SU-DHL-6 (cell line): ENCODE measurements at regions not wholly inside any gene's neighbourhood (a gene's known extent, or its start where the extent isn't known, plus 50 kb on each side); places are given as distances from the start of the nearest gene placed in this dataset.
"Not testable (repeated sequence)": the region's sequence is repeated elsewhere in the genome, so short reads cannot be mapped to it uniquely, and the experiment has no call there.

Experiments used
- H2AFZ ChIP-seq: fragments of 200-600 bp; sonication (generic); 2 replicates; pipeline ENCODE4 v1.6.1; 2014; ENCODE audit warnings: low read depth, mild to moderate bottlenecking, moderate library complexity, mixed read lengths, antibody characterized with exemption, low read length; ENCODE audit not compliant: severe bottlenecking
- H3F3A ChIP-seq: fragments of 200-600 bp; shearing (Covaris generic); 2 replicates; pipeline ENCODE4 v1.6.0; 2016; ENCODE audit warnings: antibody characterized with exemption, mild to moderate bottlenecking; ENCODE audit not compliant: insufficient read depth
- H3K27ac ChIP-seq: fragments of 200-600 bp; sonication (generic); 2 replicates; pipeline ENCODE4 v1.5.1; 2016; ENCODE audit warnings: low read depth, mild to moderate bottlenecking, low read length, moderate library complexity, mixed read lengths
- H3K27me3 ChIP-seq: fragments of 200-600 bp; sonication (generic), shearing (Covaris generic); 2 replicates; pipeline ENCODE4 v1.6.0; 2014; ENCODE audit warnings: mild to moderate bottlenecking, low read length
- H3K36me3 ChIP-seq: fragments of 200-600 bp; sonication (generic); 2 replicates; pipeline ENCODE4 v1.6.1; 2014; ENCODE audit warnings: mild to moderate bottlenecking, low read length, mixed read lengths
- H3K4me2 ChIP-seq: fragments of 300-600, 200-600 bp; shearing (Covaris generic), sonication (generic); 2 replicates; pipeline ENCODE4 v1.6.0; 2014; ENCODE audit warnings: low read length, low read depth, mild to moderate bottlenecking; ENCODE audit not compliant: poor library complexity, severe bottlenecking
- H3K4me3 ChIP-seq: fragments of 200-600 bp; sonication (generic); 2 replicates; pipeline ENCODE4 v1.5.1; 2014; ENCODE audit warnings: antibody characterized with exemption, low read length, mild to moderate bottlenecking, mixed read lengths; ENCODE audit not compliant: insufficient read depth, poor library complexity, severe bottlenecking
- H3K79me2 ChIP-seq: fragments of 200-600 bp; sonication (generic); 2 replicates; pipeline ENCODE4 v1.6.1; 2014; ENCODE audit warnings: mild to moderate bottlenecking, low read length, moderate library complexity; ENCODE audit not compliant: insufficient read depth
- H3K9ac ChIP-seq: fragments of 200-600 bp; sonication (generic); 2 replicates; pipeline ENCODE4 v1.7.0; 2014; ENCODE audit warnings: mild to moderate bottlenecking, low read length
- H3K9me2 ChIP-seq: fragments of 200-600 bp; sonication (generic); replicated peaks from 2 replicates; pipeline ENCODE4 v1.6.1; 2014; ENCODE audit warnings: low read length; ENCODE audit not compliant: insufficient read depth
- H3K9me3 ChIP-seq: fragments of 200-600 bp; sonication (generic); 2 replicates; pipeline ENCODE4 v1.6.1; 2014; ENCODE audit warnings: low read length, mixed read lengths; ENCODE audit not compliant: insufficient read depth
- H4K20me1 ChIP-seq: fragments of 200-600 bp; sonication (generic); 2 replicates; pipeline ENCODE4 v1.6.1; 2014; ENCODE audit warnings: low read depth, mild to moderate bottlenecking, antibody characterized with exemption, low read length, moderate library complexity, mixed read lengths
- EZH2phosphoT487 ChIP-seq: fragments of 200-600 bp; sonication (generic), shearing (Covaris generic); conservative IDR thresholded peaks from 2 replicates; pipeline ENCODE4 v1.6.1; 2018; ENCODE audit warnings: mild to moderate bottlenecking, antibody characterized with exemption, low read length, moderate library complexity, mixed read lengths
- TF ChIP-seq, protein P1 (sequence below): fragments of 200-600 bp; sonication (generic); IDR thresholded peaks from one replicate; pipeline ENCODE4 v1.5.1; 2017; ENCODE audit warnings: antibody characterized with exemption, mild to moderate bottlenecking, low read length, moderate library complexity; ENCODE audit not compliant: insufficient read depth, poor library complexity, severe bottlenecking

DNA sequence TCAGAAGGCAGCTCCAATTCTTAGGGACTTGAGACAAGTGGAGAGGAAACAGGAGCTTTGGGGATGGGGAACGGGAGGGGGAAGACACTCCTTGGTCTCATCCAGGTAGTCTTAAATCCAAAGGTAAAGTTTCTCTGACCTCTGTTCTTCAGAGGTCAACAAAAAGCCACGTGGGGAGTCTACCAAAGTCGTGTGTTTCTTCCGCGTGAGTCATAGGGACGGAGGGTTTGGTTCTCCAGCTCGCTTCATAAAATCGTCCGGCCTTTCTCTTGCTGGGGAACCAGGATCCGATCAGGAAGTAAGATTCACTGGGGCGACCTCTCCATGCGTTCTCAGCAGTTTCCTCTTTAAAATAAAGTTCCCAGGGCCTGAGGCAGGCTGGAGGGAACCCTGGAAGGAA is 275.7 kb downstream of the TCERG1L start:
- no peaks in the 10 kb centered on the region for H4K20me1 ChIP-seq
- no peaks in the 10 kb centered on the region for H3K36me3 ChIP-seq
- H3K9me3 ChIP-seq = no peaks in the 10 kb centered on the region
- no peak overlapping the region for H3K4me2 ChIP-seq
- no peak overlapping the region for H3K9ac ChIP-seq
- TF ChIP-seq, protein P1, sequence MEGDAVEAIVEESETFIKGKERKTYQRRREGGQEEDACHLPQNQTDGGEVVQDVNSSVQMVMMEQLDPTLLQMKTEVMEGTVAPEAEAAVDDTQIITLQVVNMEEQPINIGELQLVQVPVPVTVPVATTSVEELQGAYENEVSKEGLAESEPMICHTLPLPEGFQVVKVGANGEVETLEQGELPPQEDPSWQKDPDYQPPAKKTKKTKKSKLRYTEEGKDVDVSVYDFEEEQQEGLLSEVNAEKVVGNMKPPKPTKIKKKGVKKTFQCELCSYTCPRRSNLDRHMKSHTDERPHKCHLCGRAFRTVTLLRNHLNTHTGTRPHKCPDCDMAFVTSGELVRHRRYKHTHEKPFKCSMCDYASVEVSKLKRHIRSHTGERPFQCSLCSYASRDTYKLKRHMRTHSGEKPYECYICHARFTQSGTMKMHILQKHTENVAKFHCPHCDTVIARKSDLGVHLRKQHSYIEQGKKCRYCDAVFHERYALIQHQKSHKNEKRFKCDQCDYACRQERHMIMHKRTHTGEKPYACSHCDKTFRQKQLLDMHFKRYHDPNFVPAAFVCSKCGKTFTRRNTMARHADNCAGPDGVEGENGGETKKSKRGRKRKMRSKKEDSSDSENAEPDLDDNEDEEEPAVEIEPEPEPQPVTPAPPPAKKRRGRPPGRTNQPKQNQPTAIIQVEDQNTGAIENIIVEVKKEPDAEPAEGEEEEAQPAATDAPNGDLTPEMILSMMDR = no peak
- no peak for TF ChIP-seq EZH2phosphoT487
- no peak overlapping the region for H3K4me3 ChIP-seq
- no peaks in the 10 kb centered on the region for H3K27me3 ChIP-seq
- H3K79me2 ChIP-seq = no peaks in the 10 kb centered on the region
- H3F3A ChIP-seq = no peaks in the 10 kb centered on the region
- no peak overlapping the region for H3K27ac ChIP-seq
- H2AFZ ChIP-seq = no peak overlapping the region
- no peaks in the 10 kb centered on the region for H3K9me2 ChIP-seq

DNA sequence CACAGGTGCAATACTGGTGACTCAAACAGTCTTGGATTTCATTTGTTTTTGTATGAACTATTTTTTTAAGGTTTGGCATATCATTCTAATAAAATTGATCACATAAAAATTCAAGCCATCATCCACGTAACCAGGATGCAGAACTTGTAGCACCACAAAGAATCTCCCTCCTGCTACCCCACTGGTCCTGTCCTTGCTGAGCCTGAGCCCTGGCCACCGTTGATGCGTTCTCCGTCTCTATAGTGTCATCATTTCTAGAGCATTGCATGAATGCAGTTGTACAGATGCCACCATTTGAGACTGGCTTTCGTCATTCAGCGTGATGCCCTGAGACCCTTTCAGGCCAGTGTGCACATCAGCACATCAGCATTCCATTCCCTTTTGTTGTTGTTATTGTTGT is 273.5 kb downstream of the TCERG1L start:
- Histone ChIP-seq H3K4me3 (no peak overlapping the region), H4K20me1 (no peaks in the 10 kb centered on the region), H2AFZ (no peak overlapping the region), H3K27ac (no peak overlapping the region), H3K9ac (no peak overlapping the region), H3K4me2 (no peak overlapping the region), H3F3A (no peaks in the 10 kb centered on the region), H3K9me3 (no peaks in the 10 kb centered on the region), H3K79me2 (no peaks in the 10 kb centered on the region), H3K9me2 (no peaks in the 10 kb centered on the region), H3K27me3 (no peaks in the 10 kb centered on the region), H3K36me3 (no peaks in the 10 kb centered on the region)
- no peak for TF ChIP-seq EZH2phosphoT487
- TF ChIP-seq, protein P1 = no peak

DNA sequence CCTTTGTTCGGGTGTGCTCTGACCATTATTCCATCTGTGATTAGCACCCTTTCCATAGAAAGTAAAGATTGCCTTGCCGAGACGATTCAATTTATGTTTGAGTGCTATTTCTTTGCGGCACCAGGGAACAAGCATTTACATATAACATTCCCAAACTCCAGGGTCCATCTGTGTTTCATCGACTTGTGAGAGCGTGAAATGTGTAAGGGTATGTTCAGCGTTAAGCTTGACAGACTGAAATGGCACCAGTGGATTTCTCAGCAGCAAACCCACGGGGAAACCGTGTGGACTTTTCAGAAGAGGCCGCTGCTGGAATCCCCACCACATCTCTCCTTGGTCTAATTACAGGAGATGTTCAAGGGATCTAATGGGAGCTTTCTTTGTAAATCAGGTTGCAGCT is 270.5 kb downstream of the TCERG1L start:
- TF ChIP-seq, protein P1 = no peak
- Histone ChIP-seq H3K9me2 (no peaks in the 10 kb centered on the region), H3F3A (no peaks in the 10 kb centered on the region), H3K27ac (no peak overlapping the region), H3K36me3 (no peaks in the 10 kb centered on the region), H4K20me1 (no peaks in the 10 kb centered on the region), H3K79me2 (no peaks in the 10 kb centered on the region), H3K9me3 (no peaks in the 10 kb centered on the region), H2AFZ (no peak overlapping the region), H3K27me3 (no peaks in the 10 kb centered on the region), H3K4me2 (no peak overlapping the region), H3K9ac (no peak overlapping the region), H3K4me3 (no peak overlapping the region)

DNA sequence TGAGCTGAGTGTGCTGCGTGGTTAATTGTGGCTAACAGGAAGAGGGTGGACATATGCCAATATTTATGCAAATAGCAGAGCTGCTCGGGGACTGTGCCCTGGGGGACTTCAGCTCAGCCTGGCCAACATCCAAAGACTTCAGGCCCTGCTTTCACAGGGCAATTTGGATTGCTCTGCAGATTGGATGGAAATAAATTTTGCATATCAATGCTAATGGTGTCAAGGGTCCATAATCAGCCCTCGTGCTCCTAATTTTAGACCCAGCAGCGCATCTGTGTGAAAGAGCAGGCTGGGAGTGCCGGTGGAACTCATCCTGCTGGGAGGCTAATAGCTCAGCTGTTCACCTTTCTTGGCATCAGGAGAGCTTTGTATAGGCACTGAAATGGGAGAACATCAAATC is 270.1 kb downstream of the TCERG1L start:
- no peak overlapping the region for H3K4me2 ChIP-seq
- no peaks in the 10 kb centered on the region for H3K79me2 ChIP-seq
- no peak overlapping the region for H3K9ac ChIP-seq
- no peaks in the 10 kb centered on the region for H3K9me2 ChIP-seq
- H2AFZ ChIP-seq = no peak overlapping the region
- TF ChIP-seq, protein P1 = no peak
- no peak for TF ChIP-seq EZH2phosphoT487
- H3K27ac ChIP-seq = no peak overlapping the region
- no peaks in the 10 kb centered on the region for H3F3A ChIP-seq
- H3K27me3 ChIP-seq = no peaks in the 10 kb centered on the region
- no peaks in the 10 kb centered on the region for H3K9me3 ChIP-seq
- H3K4me3 ChIP-seq = no peak overlapping the region
- no peaks in the 10 kb centered on the region for H3K36me3 ChIP-seq
- H4K20me1 ChIP-seq = no peaks in the 10 kb centered on the region

DNA sequence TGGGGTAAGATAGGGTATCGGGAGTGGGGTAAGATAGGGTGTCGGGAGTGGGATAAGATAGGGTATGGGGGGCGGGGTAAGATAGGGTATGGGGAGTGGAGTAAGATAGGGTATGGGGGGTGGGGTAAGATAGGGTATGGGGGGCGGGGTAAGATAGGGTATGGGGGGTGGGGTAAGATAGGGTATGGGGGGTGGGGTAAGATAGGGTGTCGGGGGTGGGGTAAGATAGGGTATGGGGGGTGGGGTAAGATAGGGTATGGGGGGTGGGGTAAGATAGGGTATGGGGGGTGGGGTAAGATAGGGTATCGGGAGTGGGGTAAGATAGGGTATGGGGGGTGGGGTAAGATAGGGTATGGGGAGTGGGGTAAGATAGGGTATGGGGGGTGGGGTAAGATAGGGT is 269.5 kb downstream of the TCERG1L start:
- H3K4me2 ChIP-seq, H3K79me2 ChIP-seq, H3K36me3 ChIP-seq: not testable (repeated sequence)

More for the DNA sequence above, 269.5 kb downstream of the TCERG1L start:
- not testable (repeated sequence) for H2AFZ ChIP-seq, H3F3A ChIP-seq, H3K27me3 ChIP-seq, H3K4me3 ChIP-seq, H3K27ac ChIP-seq, H3K9ac ChIP-seq, H3K9me2 ChIP-seq, H3K9me3 ChIP-seq, H4K20me1 ChIP-seq
